Sigmoid colon (tissue), 6 donors: ENCODE measurements at regions not wholly inside any gene's neighbourhood (a gene's known extent, or its start where the extent isn't known, plus 50 kb on each side); places are given as distances from the start of the nearest gene placed in this dataset.

Experiments
- DNase-seq: peaks from one replicate; pipeline ENCODE4 v3.0.0-alpha.2; 2019
- H3K27ac ChIP-seq, 4 donors: fragments of 200-600 bp; sonication (generic); one replicate each; pipeline ENCODE4 v1.5.1; 2016 to 2019; ENCODE audit warnings: mild to moderate bottlenecking in 1 of 4
- H3K27me3 ChIP-seq, 3 donors: fragments of 200-600 bp; sonication (generic); one replicate each; pipeline ENCODE4 v1.5.1; 2019; ENCODE audit warnings: mild to moderate bottlenecking in 1 of 3
- H3K36me3 ChIP-seq, 4 donors: fragments of 200-600 bp; sonication (generic); one replicate each; pipeline ENCODE4 v1.5.1; 2016 to 2019
- H3K4me1 ChIP-seq, 4 donors: fragments of 200-600 bp; sonication (generic); one replicate each; pipeline ENCODE4 v1.5.1; 2017 to 2019
- H3K4me3 ChIP-seq, 4 donors: fragments of 200-600 bp; sonication (generic); one replicate each; pipeline ENCODE4 v1.5.1; 2017 to 2019; ENCODE audit warnings: mild to moderate bottlenecking in 2 of 4, moderate library complexity in 1 of 4
- H3K9me3 ChIP-seq, 4 donors: fragments of 200-600 bp in 3 of 4; sonication (generic) in 3 of 4; one replicate each; pipeline versions ENCODE4 v1.5.1 to v1.6.1; 2013 to 2019
- CTCF ChIP-seq, 4 experiments: fragments of 450-650 bp in 3 of 4; fragments of 200-600 bp in 1 of 4; IDR thresholded peaks; one replicate each; pipeline ENCODE4 v1.5.1; 2016 to 2019; ENCODE audit warnings: antibody characterized with exemption in 4 of 4, mild to moderate bottlenecking in 3 of 4, moderate library complexity in 2 of 4
- EP300 ChIP-seq, 4 donors: sonication (generic); formaldehyde crosslinking; IDR thresholded peaks; one replicate each; pipeline ENCODE4 v1.6.1; 2017; ENCODE audit warnings: antibody characterized with exemption in 4 of 4
- POLR2A ChIP-seq, 2 donors: fragments of 450-650 bp; IDR thresholded peaks; one replicate each; pipeline ENCODE4 v1.6.1; 2016; ENCODE audit warnings: antibody characterized with exemption in 2 of 2, mild to moderate bottlenecking in 2 of 2, moderate library complexity in 2 of 2
- POLR2AphosphoS5 ChIP-seq, 4 donors: sonication (generic); formaldehyde crosslinking; IDR thresholded peaks; one replicate each; pipeline ENCODE4 v1.6.1; 2017; ENCODE audit warnings: antibody characterized with exemption in 4 of 4
- WGBS, 2 donors: extraction: QIAGEN DNeasy Blood & Tissue Kit; methylation state at CpG; one replicate each; pipeline ENCODE4 v1.1.7; 2013; 5-methylcytosine and 5-hydroxymethylcytosine counted together
- intact Hi-C: fragments of 100-400 bp; cut with DNase I; formaldehyde crosslinking; loops from one replicate; pipeline ENCODE4 v1.15.1; 2023
- donor health status: healthy with polysubstance abuse.
- donor health status: healthy.

- no peak overlapping the region for H3K27ac ChIP-seq
- TF ChIP-seq POLR2AphosphoS5 (IDR thresholded peaks at IDR 0.05) = no peak
- TF ChIP-seq EP300 (IDR thresholded peaks at IDR 0.05) = no peak
- no peak for TF ChIP-seq CTCF (IDR thresholded peaks at IDR 0.05)
- TF ChIP-seq POLR2A (IDR thresholded peaks at IDR 0.05) = no peak
- H3K27me3 ChIP-seq = peaks cover 0 to 36% (median 0%) of the 10 kb centered on the region in 3 donors
- intact Hi-C loops = no loop called here
- peaks cover 0 to 8% (median 4%) of the 10 kb centered on the region in 4 donors for H3K9me3 ChIP-seq
- 87 to 92% methylated on average over 21 of the region's 21 CpGs for WGBS, 2 donors
- no peaks in the 10 kb centered on the region for H3K36me3 ChIP-seq
- no peak overlapping the region for H3K4me3 ChIP-seq
- no peak for DNase-seq
- no peaks in the 10 kb centered on the region for H3K4me1 ChIP-seq
These were observed 203.9 kb upstream of the C14orf180 start for GRCh38 chr14:104375551-104376201.

- H3K4me3 ChIP-seq = no peak overlapping the region
- DNase-seq = no peak
- 76 to 84% methylated on average over 31 of the region's 31 CpGs for WGBS, 2 donors
These were observed 203.1 kb upstream of the C14orf180 start for GRCh38 chr14:104376202-104377140.

GRCh38 chr14:104377256-104377655 lies 202.3 kb upstream of the C14orf180 start:
- H3K4me1 ChIP-seq = no peaks in the 10 kb centered on the region
- intact Hi-C loops = no loop called here
- DNase-seq = no peak
- H3K36me3 ChIP-seq = no peaks in the 10 kb centered on the region
- H3K27ac ChIP-seq = no peak overlapping the region
- H3K9me3 ChIP-seq = peaks cover 0 to 11% (median 6%) of the 10 kb centered on the region in 4 donors
- no peak overlapping the region for H3K4me3 ChIP-seq
- peaks cover 0 to 34% (median 0%) of the 10 kb centered on the region in 3 donors for H3K27me3 ChIP-seq
- WGBS, 2 donors = 80 to 86% methylated on average over 10 of the region's 10 CpGs
- TF ChIP-seq CTCF (IDR thresholded peaks at IDR 0.05) = no peak
- TF ChIP-seq POLR2A (IDR thresholded peaks at IDR 0.05) = no peak

More at GRCh38 chr14:104376202-104377140, 203.1 kb upstream of the C14orf180 start:
- no peaks in the 10 kb centered on the region for H3K36me3 ChIP-seq
- peaks cover 0 to 11% (median 6%) of the 10 kb centered on the region in 4 donors for H3K9me3 ChIP-seq
- TF ChIP-seq CTCF (IDR thresholded peaks at IDR 0.05) = no peak
- no peak for TF ChIP-seq EP300 (IDR thresholded peaks at IDR 0.05)
- no peak for TF ChIP-seq POLR2A (IDR thresholded peaks at IDR 0.05)
- TF ChIP-seq POLR2AphosphoS5 (IDR thresholded peaks at IDR 0.05) = no peak
- H3K27me3 ChIP-seq = peaks cover 0 to 33% (median 0%) of the 10 kb centered on the region in 3 donors
- intact Hi-C loops = no loop called here
- no peak overlapping the region for H3K27ac ChIP-seq
- no peaks in the 10 kb centered on the region for H3K4me1 ChIP-seq

- DNase-seq = no peak
- Histone ChIP-seq H3K36me3 (no peaks in the 10 kb centered on the region), H3K27me3 (peaks cover 0 to 42% (median 0%) of the 10 kb centered on the region in 3 donors), H3K27ac (no peak overlapping the region), H3K4me3 (no peak overlapping the region), H3K4me1 (no peaks in the 10 kb centered on the region), H3K9me3 (peaks cover 0 to 11% (median 6%) of the 10 kb centered on the region in 4 donors)
- WGBS, 2 donors = 67 to 74% methylated on average over 7 of the region's 7 CpGs
- TF ChIP-seq POLR2A (IDR thresholded peaks at IDR 0.05) (no peak), POLR2AphosphoS5 (IDR thresholded peaks at IDR 0.05) (no peak), CTCF (IDR thresholded peaks at IDR 0.05) (no peak), EP300 (IDR thresholded peaks at IDR 0.05) (no peak)
- intact Hi-C loops = no loop called here
These were observed 200.9 kb upstream of the C14orf180 start for GRCh38 chr14:104378698-104379113.
